HS-27A (cell line): ENCODE measurements at regions not wholly inside any gene's neighbourhood (a gene's known extent, or its start where the extent isn't known, plus 50 kb on each side); places are given as distances from the start of the nearest gene placed in this dataset.
"Not testable (repeated sequence)": the region's sequence is repeated elsewhere in the genome, so short reads cannot be mapped to it uniquely, and the experiment has no call there.

Experiments
- DNase-seq: peaks from one replicate; pipeline ENCODE4 v3.0.0-alpha.2; 2012; ENCODE audit warnings: low read depth, missing footprints

DNA sequence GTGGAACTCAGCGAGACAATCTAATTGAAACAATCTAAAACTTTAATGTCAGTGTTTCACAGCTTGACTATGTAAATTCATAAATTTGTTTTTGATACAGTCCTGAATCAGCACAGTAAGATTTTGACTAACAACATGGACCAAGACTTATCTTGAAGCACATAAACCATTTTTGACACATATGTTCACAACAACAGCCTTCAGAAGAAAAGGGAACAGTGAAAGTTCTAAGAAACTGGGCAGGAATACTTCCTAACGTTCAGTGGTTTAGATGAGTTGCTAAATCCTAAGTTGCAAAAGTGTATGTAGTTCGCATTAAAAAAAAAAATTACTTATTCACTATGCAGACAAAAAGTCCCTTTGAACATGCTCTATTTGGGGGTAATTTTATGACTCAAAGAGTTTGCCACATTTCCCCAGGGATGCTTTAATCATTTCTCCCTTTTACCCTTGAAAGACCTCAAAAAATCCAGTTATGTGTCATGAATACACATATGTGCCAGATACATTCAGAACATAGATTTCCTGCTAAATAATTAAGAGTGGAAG lies 120.2 kb downstream of the MRPL39 start:
- no peak for DNase-seq

GRCh38 chr21:25485914-25486313 lies 121.4 kb downstream of the MRPL39 start:
- DNase-seq, result no peak

DNA sequence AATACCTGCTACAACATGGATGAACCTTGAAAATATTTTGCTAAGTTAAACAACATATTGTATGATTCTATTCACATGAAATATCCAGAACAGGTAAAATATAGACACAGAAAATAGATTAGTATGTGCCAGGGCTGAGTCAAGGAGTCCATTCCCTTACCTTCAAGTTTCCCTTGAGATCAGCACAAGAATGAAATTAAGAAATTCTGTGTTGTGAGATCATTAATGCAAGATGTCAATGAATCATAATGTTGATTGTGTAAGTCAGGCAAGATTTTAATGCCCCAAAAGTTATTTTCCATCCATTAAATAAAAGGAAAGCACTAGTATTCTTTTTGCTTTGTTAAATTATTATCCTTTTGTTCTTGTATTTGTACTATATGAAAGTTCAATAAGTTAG lies 139.4 kb downstream of the MRPL39 start:
- no peak for DNase-seq

GRCh38 chr21:25467071-25467470 lies 140.2 kb downstream of the MRPL39 start:
- DNase-seq, result not testable (repeated sequence)

- DNase-seq, result no peak
These were observed 140.8 kb downstream of the MRPL39 start for GRCh38 chr21:25466470-25466869.

DNA sequence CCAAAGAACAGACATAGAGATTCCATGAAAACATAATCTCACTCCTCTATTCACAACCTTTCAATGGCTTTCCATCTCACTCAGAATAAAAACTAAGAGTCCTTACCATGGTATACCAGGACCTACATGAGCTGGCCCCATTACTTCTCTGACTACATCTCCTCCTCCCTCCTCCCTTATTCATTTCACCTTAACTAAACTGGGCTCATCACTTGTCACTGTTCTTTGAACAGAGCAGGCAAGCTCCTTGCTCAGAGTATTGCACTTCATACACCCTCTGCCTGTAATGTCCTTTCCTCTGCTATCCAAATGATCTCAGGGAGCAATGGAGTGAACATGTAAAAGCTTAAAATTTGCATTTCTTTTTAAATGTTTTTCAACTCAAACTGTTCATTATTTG lies 142.0 kb downstream of the MRPL39 start:
- no peak for DNase-seq

GRCh38 chr21:25464275-25464674 lies 143.0 kb downstream of the MRPL39 start:
- no peak for DNase-seq

GRCh38 chr21:25462517-25462971 lies 144.7 kb downstream of the MRPL39 start:
- no peak for DNase-seq

DNA sequence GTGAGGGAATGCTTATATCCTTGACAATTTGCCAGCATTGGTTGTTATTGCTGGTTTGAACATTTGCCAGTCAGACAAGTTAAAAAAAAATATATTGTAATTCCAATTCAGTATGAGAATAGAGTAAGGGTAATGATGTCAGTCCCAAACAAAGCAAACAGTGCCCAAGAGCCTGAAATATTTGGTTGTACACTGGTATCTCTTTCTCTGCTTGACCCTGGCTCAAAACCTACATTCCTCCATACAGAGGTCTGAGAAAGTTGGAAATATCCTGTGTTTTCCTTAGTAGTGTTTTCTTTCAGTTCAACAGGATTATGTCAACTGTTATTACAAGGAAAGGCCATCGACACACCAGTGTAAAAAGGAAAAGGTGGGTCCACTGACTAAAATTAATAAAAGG lies 145.6 kb downstream of the MRPL39 start:
- no peak for DNase-seq

GRCh38 chr21:25459993-25460392 lies 147.3 kb downstream of the MRPL39 start:
- DNase-seq, result no peak

DNA sequence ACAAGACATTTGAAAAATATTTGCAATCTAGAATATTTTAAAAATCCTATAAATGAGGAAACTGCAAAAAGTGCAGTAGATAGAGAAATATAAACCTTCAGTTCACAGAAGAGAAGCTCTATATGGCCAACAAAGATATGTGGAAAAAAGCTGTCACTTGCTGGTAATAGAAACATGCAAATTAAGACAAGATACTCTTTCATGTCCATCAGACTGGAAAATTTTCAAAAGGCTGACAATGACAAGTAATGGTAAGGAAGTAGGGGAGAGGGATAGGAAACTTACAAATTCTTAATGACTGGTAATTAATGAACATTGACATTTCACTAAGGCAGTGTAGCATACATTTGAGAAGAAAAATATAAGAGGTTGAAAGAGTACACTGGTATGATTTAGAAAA lies 147.9 kb downstream of the MRPL39 start:
- no peak for DNase-seq

- DNase-seq, result no peak
These were observed 148.8 kb downstream of the MRPL39 start for GRCh38 chr21:25458484-25458883.

DNA sequence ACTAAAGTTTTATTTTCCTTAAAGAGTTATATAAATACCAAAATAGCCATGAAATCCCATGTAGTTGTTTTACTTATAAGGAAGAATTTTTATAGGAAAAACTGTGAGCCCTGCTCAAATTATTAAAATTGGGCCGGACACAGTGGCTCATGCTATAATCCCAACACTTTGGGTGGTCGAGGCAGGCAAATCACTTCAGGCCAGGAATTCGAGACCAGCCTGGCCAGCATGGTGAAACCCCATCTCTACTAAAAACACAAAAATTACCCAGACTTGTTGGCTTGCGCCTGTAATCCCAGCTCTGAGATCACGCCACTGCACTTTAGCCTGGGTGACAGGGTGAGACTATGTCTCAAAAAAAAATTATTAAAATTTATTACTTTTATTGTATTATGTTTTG lies 149.3 kb downstream of the MRPL39 start:
- DNase-seq, result no peak

- no peak for DNase-seq
These were observed 149.9 kb downstream of the MRPL39 start for GRCh38 chr21:25457411-25457810.

DNA sequence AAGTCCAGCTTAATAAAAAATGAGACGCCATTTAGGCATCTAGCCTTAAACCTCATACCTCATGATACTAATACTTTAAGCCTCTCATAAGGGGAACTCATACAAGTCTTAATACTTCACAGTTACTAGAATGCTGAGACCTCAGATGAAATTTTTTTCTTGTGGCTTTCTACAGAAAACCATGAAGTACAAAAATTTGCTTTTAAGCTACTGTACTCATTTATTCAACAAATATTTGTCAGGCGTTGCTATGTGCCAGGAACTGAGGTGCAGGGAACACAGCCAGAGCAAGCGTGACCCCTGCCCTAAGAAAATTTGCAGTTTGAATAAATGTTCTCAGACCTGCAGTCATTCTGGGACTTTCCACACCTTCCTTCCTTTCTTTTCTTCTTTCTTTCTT lies 150.6 kb downstream of the MRPL39 start:
- no peak for DNase-seq

GRCh38 chr21:25453524-25453923 lies 153.8 kb downstream of the MRPL39 start:
- DNase-seq, result peak; percentile 31

DNA sequence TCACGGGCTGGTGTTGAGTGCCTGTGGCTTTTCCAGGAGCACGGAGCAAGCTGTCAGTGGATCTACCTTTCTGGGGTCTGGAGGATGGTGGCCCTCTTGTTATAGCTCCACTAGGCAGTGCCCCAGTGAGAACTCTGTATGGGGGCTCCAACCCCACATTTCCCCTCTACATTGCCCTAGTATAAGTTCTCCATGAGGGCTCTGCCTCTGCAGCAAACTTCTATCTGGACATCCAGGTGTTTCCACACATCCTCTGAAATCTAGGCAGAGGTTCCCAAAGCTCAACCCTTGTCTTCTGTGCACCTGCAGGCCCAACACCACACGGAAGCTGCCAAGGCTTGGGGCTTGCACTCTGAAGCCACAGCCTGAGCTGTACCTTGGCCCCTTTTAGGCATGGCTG lies 157.3 kb downstream of the MRPL39 start:
- no peak for DNase-seq

GRCh38 chr21:25441835-25442234 lies 165.4 kb downstream of the MRPL39 start:
- DNase-seq, result no peak

- not testable (repeated sequence) for DNase-seq
These were observed 169.8 kb downstream of the MRPL39 start for GRCh38 chr21:25437465-25437864.

DNA sequence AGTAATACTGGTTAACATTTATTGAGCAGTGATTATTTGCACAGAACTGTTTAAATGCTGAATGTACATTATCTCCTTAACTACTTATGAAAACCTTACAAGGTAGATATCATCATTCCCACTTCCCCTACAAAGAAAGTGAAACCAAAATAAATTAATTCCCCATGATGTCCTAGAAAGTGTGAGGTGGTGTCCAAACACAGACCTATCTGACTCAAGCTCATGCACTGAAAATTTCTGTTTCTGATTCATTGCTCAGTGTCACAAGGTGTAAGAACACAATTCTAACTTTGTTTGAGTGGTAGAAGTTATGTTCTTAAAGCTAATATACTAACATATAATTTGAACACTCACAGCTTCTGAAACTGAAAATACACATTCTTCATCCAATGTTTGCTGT lies 178.7 kb downstream of the MRPL39 start:
- DNase-seq, result no peak

DNA sequence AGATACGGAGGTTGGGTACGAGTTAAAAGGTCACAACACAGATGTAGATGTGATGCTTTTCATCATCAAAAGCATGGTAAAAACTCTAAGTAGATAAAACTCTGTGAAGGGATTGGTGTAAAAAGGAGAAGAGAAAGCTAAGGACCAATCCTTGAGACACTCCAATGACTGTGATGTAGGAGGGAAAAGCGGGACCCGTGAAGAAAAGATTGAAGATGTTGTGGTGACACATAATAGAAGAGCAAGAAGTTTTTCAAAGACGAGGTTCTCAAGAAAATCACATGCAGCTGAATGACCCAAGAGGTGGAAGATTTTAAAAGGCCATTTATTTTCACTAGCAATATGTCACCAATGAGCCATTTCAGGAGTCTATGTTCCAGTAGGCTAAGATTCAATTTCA lies 179.5 kb downstream of the MRPL39 start:
- no peak for DNase-seq

GRCh38 chr21:25426580-25426979 lies 180.7 kb downstream of the MRPL39 start:
- no peak for DNase-seq

GRCh38 chr21:25425156-25425555 lies 182.1 kb downstream of the MRPL39 start:
- no peak for DNase-seq

DNA sequence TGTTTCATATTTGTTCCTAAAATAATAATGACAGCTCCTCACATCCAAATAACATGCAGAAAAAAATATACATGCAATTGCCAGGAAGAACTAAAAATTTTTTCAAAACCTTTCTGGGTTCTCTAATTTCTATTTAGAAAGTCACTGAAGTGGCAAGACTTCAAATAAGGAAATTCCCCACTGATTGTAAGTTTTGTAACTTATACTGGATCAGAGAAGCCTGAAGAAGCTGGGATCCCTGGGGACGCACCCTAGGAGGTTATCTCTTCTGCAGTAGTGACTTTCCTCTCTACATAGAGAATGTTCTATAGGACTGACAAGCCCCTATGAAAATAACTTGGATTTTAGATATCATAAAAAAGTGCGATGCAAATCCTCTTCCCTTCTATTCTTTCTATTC lies 182.6 kb downstream of the MRPL39 start:
- DNase-seq, result no peak

- no peak for DNase-seq
These were observed 183.2 kb downstream of the MRPL39 start for GRCh38 chr21:25424048-25424447.
